ENCODE measurements at regions not wholly inside any gene's neighbourhood (a gene's known extent, or its start where the extent isn't known, plus 50 kb on each side); places are given as distances from the start of the nearest gene placed in this dataset.

DNA sequence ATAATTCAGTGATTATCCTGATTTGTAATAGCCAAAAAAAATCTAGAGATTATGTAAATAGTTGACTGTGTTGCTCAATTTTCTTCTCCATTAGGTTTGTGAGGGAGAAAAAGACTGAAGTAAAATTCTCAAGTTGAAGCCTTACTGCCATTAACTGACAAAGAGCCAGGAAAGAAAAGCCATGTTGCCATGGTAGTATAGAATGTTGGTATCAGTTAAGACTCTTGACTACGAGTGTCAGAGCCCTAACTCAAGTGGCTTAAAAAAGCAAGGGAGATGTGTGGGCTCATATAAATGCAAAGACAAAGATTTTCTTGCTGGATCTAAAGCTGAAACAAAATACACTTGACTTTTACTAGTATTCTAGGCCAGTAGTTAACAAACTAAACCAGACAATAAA lies 571.7 kb downstream of the KCTD16 start:
- Histone ChIP-seq H3K4me2 (no peak overlapping the region), H3K4me3 (no peak overlapping the region), H3K27ac (no peak overlapping the region), H3K4me1 (no peaks in the 10 kb centered on the region), H3K9me3 (no peaks in the 10 kb centered on the region; the same call in 2 of the 3 replicates)
- TF ChIP-seq FOSL2 (IDR thresholded peaks at IDR 0.05), result no peak
- TF ChIP-seq FOSL2 (CRISPR knock-in tag; IDR thresholded peaks at IDR 0.05), result no peak
- TF ChIP-seq HOXB13 (CRISPR knock-in tag; IDR thresholded peaks at IDR 0.05; ENCODE audit: low read depth), result no peak
- no peak for TF ChIP-seq SMC3 (IDR thresholded peaks at IDR 0.05)
- TF ChIP-seq, protein P1, sequence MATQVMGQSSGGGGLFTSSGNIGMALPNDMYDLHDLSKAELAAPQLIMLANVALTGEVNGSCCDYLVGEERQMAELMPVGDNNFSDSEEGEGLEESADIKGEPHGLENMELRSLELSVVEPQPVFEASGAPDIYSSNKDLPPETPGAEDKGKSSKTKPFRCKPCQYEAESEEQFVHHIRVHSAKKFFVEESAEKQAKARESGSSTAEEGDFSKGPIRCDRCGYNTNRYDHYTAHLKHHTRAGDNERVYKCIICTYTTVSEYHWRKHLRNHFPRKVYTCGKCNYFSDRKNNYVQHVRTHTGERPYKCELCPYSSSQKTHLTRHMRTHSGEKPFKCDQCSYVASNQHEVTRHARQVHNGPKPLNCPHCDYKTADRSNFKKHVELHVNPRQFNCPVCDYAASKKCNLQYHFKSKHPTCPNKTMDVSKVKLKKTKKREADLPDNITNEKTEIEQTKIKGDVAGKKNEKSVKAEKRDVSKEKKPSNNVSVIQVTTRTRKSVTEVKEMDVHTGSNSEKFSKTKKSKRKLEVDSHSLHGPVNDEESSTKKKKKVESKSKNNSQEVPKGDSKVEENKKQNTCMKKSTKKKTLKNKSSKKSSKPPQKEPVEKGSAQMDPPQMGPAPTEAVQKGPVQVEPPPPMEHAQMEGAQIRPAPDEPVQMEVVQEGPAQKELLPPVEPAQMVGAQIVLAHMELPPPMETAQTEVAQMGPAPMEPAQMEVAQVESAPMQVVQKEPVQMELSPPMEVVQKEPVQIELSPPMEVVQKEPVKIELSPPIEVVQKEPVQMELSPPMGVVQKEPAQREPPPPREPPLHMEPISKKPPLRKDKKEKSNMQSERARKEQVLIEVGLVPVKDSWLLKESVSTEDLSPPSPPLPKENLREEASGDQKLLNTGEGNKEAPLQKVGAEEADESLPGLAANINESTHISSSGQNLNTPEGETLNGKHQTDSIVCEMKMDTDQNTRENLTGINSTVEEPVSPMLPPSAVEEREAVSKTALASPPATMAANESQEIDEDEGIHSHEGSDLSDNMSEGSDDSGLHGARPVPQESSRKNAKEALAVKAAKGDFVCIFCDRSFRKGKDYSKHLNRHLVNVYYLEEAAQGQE (IDR thresholded peaks at IDR 0.05), result no peak
- no peak for TF ChIP-seq MAFK (IDR thresholded peaks at IDR 0.05; ENCODE audit: partially characterized antibody)
- TF ChIP-seq CEBPB (IDR thresholded peaks at IDR 0.05), result no peak
- TF ChIP-seq KDM1A (IDR thresholded peaks at IDR 0.05; ENCODE audit: low read depth), result no peak
- TF ChIP-seq EHF (CRISPR knock-in tag; IDR thresholded peaks at IDR 0.05), result no peak
- TF ChIP-seq, protein P2, sequence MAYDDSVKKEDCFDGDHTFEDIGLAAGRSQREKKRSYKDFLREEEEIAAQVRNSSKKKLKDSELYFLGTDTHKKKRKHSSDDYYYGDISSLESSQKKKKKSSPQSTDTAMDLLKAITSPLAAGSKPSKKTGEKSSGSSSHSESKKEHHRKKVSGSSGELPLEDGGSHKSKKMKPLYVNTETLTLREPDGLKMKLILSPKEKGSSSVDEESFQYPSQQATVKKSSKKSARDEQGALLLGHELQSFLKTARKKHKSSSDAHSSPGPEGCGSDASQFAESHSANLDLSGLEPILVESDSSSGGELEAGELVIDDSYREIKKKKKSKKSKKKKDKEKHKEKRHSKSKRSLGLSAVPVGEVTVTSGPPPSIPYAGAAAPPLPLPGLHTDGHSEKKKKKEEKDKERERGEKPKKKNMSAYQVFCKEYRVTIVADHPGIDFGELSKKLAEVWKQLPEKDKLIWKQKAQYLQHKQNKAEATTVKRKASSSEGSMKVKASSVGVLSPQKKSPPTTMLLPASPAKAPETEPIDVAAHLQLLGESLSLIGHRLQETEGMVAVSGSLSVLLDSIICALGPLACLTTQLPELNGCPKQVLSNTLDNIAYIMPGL (CRISPR knock-in tag; IDR thresholded peaks at IDR 0.05; ENCODE audit: borderline replicate concordance), result no peak
- no peak for TF ChIP-seq HEYL (CRISPR knock-in tag; IDR thresholded peaks at IDR 0.05)
- CTCF ChIA-PET, result no interaction called here
- no peak for FAIRE-seq
- ATAC-seq, result no peak
- POLR2A ChIA-PET, result no interaction called here
- DNase-seq (ENCODE audit: low read depth in 1 of 2, low spot score in 1 of 2), result no peak
- 0% methylated on average over 1 of the region's 1 CpG for WGBS (ENCODE audit: missing lambda C conversion rate)

DNA sequence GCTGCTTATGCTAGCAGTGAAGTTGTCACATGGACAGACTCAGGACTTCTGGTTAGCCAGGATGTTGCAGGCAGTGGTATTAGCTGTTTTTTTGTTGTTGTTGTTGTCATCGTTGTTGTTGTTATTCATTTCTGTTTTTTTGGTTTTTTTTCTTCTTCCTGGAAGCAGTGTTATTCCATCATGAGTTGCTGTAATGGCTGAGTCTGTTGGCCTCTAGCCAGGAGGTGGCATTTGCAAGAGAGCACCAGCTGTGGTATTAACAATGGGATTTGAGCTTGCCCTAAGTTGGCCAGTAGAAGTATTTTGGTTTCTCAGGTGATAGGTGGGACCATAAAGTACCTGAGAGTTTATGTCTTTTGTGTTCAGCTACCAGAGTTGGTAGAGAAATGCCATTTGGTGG lies 561.1 kb downstream of the KCTD16 start:
- ATAC-seq, result no peak
- H3K4me3 ChIP-seq, result no peak overlapping the region
- POLR2A ChIA-PET, result no interaction called here
- H3K27ac ChIP-seq, result no peak overlapping the region
- no peaks in the 10 kb centered on the region for H3K9me3 ChIP-seq
- no peak for FAIRE-seq
- WGBS (ENCODE audit: missing lambda C conversion rate), result 0% methylated on average over 1 of the region's 1 CpG
- no peak for DNase-seq (ENCODE audit: low read depth in 1 of 2, low spot score in 1 of 2)
- CTCF ChIA-PET, result no interaction called here
- no peak overlapping the region for H3K4me2 ChIP-seq
- no peaks in the 10 kb centered on the region for H3K4me1 ChIP-seq
- TF ChIP-seq FOXS1 (CRISPR knock-in tag; IDR thresholded peaks at IDR 0.05) (no peak), TFCP2L1 (CRISPR knock-in tag; IDR thresholded peaks at IDR 0.05) (no peak), FOSL2 (IDR thresholded peaks at IDR 0.05) (no peak), FOSL2 (CRISPR knock-in tag; IDR thresholded peaks at IDR 0.05) (no peak), SMC3 (IDR thresholded peaks at IDR 0.05) (no peak), HOXB13 (CRISPR knock-in tag; IDR thresholded peaks at IDR 0.05; ENCODE audit: low read depth) (no peak), RAD21 (conservative IDR thresholded peaks at IDR 0.05 in 1 of 2, IDR thresholded peaks at IDR 0.05 in 1 of 2) (no peak), ZNF302 (CRISPR knock-in tag; IDR thresholded peaks at IDR 0.05) (no peak), JUNB (IDR thresholded peaks at IDR 0.05) (no peak), HDAC2 (IDR thresholded peaks at IDR 0.05) (no peak), NFE2L2 (conservative IDR thresholded peaks at IDR 0.05; ENCODE audit: low read length) (no peak), POLR2AphosphoS2 (conservative IDR thresholded peaks at IDR 0.05; ENCODE audit: low read length) (no peak), MAFK (IDR thresholded peaks at IDR 0.05; ENCODE audit: partially characterized antibody) (no peak), HOXB5 (CRISPR knock-in tag; IDR thresholded peaks at IDR 0.05) (no peak)
- TF ChIP-seq, protein P3, sequence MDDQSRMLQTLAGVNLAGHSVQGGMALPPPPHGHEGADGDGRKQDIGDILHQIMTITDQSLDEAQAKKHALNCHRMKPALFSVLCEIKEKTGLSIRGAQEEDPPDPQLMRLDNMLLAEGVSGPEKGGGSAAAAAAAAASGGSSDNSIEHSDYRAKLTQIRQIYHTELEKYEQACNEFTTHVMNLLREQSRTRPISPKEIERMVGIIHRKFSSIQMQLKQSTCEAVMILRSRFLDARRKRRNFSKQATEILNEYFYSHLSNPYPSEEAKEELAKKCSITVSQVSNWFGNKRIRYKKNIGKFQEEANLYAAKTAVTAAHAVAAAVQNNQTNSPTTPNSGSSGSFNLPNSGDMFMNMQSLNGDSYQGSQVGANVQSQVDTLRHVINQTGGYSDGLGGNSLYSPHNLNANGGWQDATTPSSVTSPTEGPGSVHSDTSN (IDR thresholded peaks at IDR 0.05), result no peak
- TF ChIP-seq, protein P4, sequence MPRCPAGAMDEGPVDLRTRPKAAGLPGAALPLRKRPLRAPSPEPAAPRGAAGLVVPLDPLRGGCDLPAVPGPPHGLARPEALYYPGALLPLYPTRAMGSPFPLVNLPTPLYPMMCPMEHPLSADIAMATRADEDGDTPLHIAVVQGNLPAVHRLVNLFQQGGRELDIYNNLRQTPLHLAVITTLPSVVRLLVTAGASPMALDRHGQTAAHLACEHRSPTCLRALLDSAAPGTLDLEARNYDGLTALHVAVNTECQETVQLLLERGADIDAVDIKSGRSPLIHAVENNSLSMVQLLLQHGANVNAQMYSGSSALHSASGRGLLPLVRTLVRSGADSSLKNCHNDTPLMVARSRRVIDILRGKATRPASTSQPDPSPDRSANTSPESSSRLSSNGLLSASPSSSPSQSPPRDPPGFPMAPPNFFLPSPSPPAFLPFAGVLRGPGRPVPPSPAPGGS (IDR thresholded peaks at IDR 0.05), result no peak
- TF ChIP-seq, protein P5, sequence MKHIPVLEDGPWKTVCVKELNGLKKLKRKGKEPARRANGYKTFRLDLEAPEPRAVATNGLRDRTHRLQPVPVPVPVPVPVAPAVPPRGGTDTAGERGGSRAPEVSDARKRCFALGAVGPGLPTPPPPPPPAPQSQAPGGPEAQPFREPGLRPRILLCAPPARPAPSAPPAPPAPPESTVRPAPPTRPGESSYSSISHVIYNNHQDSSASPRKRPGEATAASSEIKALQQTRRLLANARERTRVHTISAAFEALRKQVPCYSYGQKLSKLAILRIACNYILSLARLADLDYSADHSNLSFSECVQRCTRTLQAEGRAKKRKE (CRISPR knock-in tag; IDR thresholded peaks at IDR 0.05; ENCODE audit: low read depth), result no peak
- TF ChIP-seq, protein P6, sequence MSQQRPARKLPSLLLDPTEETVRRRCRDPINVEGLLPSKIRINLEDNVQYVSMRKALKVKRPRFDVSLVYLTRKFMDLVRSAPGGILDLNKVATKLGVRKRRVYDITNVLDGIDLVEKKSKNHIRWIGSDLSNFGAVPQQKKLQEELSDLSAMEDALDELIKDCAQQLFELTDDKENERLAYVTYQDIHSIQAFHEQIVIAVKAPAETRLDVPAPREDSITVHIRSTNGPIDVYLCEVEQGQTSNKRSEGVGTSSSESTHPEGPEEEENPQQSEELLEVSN (IDR thresholded peaks at IDR 0.05; ENCODE audit: borderline replicate concordance, low read depth), result no peak
- TF ChIP-seq, protein P7, sequence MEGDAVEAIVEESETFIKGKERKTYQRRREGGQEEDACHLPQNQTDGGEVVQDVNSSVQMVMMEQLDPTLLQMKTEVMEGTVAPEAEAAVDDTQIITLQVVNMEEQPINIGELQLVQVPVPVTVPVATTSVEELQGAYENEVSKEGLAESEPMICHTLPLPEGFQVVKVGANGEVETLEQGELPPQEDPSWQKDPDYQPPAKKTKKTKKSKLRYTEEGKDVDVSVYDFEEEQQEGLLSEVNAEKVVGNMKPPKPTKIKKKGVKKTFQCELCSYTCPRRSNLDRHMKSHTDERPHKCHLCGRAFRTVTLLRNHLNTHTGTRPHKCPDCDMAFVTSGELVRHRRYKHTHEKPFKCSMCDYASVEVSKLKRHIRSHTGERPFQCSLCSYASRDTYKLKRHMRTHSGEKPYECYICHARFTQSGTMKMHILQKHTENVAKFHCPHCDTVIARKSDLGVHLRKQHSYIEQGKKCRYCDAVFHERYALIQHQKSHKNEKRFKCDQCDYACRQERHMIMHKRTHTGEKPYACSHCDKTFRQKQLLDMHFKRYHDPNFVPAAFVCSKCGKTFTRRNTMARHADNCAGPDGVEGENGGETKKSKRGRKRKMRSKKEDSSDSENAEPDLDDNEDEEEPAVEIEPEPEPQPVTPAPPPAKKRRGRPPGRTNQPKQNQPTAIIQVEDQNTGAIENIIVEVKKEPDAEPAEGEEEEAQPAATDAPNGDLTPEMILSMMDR (IDR thresholded peaks at IDR 0.05), result no peak

Data from A549 (cell line).